ENCODE measurements at regions not wholly inside any gene's neighbourhood (a gene's known extent, or its start where the extent isn't known, plus 50 kb on each side); places are given as distances from the start of the nearest gene placed in this dataset.

DNA sequence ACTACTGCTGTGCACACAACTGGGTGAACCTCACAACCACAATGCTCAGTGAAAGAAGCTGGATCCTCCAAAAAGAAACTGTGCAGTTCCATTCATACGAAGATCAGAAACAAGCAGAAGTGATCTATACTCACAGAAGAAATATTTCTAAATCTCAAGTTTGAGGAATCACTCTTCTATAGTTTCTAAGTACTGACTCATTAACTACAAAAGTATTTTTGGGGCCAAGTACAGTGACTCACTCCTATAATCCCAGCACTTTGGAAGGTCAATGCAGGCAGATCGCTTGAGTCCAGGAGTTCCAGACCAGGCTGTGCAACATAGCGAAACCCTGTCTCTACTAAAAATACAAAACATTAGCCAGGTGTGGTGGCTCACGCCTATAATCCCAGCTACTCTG is 51.3 kb upstream of the RELL1 start:
- no peak for DNase-seq

All from Kasumi-1 (cell line).